H1 (cell line): ENCODE measurements at regions not wholly inside any gene's neighbourhood (a gene's known extent, or its start where the extent isn't known, plus 50 kb on each side); places are given as distances from the start of the nearest gene placed in this dataset.

Experiments used
- CBX8 ChIP-seq: fragments of 300-800, 300-1000 bp; sonication (generic); IDR thresholded peaks from 2 replicates; pipeline ENCODE4 v1.7.1; 2016; ENCODE audit warnings: low read depth, low read length, borderline replicate concordance
- HDAC6 ChIP-seq: IDR thresholded peaks from one replicate; pipeline ENCODE4 v1.7.1; 2012; ENCODE audit warnings: low read depth, mild to moderate bottlenecking, inconsistent platforms, low read length, moderate library complexity
- NRF1 ChIP-seq: IDR thresholded peaks from 2 replicates; pipeline ENCODE4 v1.6.1; 2011; ENCODE audit warnings: mild to moderate bottlenecking, low read depth, low read length, improper control_type of control experiment
- SP2 ChIP-seq: IDR thresholded peaks from 2 replicates; pipeline ENCODE4 v1.6.1; 2012; ENCODE audit warnings: mild to moderate bottlenecking, low read length, inconsistent platforms
- SP4 ChIP-seq: IDR thresholded peaks from 2 replicates; pipeline ENCODE4 v1.6.1; 2012; ENCODE audit warnings: low read length, inconsistent platforms

DNA sequence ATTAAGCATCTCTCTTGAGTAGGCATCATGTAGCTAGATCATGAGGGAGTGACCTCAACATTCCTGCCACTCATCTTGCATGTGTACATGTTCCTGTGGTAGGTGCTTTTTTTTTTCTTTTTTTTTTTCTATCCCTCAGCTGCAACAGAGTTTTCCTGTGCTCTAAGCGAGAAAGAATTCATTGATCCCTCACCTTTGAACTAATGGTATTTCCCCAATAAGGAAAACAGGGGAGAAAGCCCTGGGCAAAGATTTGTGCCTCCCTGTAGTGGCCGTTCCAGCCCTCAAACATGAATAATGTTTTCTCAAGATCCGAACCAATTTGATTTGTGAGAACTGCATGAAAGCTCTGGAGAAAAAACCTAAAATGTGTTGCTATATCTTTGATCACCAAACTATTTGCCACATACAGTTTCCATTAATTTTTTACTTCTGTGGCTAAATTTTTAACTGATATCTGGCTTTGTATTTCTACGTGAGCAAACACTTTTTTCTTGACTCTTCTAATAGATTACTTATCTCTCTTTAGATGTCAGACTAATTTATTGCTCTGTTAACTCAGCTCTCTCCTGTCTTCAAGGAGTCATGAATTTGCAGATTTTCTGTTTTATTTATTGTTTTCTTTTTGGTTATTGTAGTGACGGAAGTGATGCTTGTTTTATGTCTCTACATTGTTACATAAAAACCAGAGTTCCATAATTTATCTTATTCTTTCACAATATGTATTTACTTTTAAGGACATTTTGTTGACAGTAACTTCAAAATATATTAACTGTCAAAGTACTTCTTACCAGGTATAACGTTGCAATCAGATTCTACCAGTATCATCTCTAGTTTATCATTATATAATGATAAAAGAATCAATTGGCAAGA, 1396.5 kb downstream of the OTOL1 start (continued):
- TF ChIP-seq NRF1 (no peak), SP4 (no peak), CBX8 (no peak), SP2 (no peak), HDAC6 (no peak)
